Peyer's patch (tissue), 4 donors: ENCODE measurements at regions not wholly inside any gene's neighbourhood (a gene's known extent, or its start where the extent isn't known, plus 50 kb on each side); places are given as distances from the start of the nearest gene placed in this dataset.
"Not testable (repeated sequence)": the region's sequence is repeated elsewhere in the genome, so short reads cannot be mapped to it uniquely, and the experiment has no call there.

Experiments used
- CTCF ChIP-seq, 6 experiments: fragments of 450-650 bp in 4 of 6; fragments of 200-600 bp in 2 of 6; sonication (generic) in 1 of 6; IDR thresholded peaks; one replicate each; pipeline ENCODE4 v1.5.1; 2017 to 2019; ENCODE audit warnings: antibody characterized with exemption in 6 of 6, mild to moderate bottlenecking in 3 of 6, moderate library complexity in 1 of 6
- POLR2A ChIP-seq, 2 donors: fragments of 450-650 bp; IDR thresholded peaks; one replicate each; pipeline ENCODE4 v1.5.1; 2017; ENCODE audit warnings: antibody characterized with exemption in 2 of 2, mild to moderate bottlenecking in 2 of 2, moderate library complexity in 2 of 2

GRCh38 chr1:120634816-120635806 lies 88.6 kb upstream of the NBPF26 start:
- TF ChIP-seq CTCF, POLR2A (IDR thresholded peaks at IDR 0.05): not testable (repeated sequence)
